Renal cortical epithelial cell (primary cell): ENCODE measurements at regions not wholly inside any gene's neighbourhood (a gene's known extent, or its start where the extent isn't known, plus 50 kb on each side); places are given as distances from the start of the nearest gene placed in this dataset.

Experiments
- DNase-seq: peaks from one replicate; pipeline ENCODE4 v3.0.0-alpha.2; 2011; ENCODE audit warnings: low read depth

GRCh38 chr11:115775846-115776245 lies 271.6 kb upstream of the CADM1 start:
- DNase-seq = no peak

- DNase-seq = no peak
Measured at GRCh38 chr11:115774756-115775155, 270.5 kb upstream of the CADM1 start.

GRCh38 chr11:115769891-115770290 lies 265.7 kb upstream of the CADM1 start:
- DNase-seq = no peak

GRCh38 chr11:115767883-115768282 lies 263.7 kb upstream of the CADM1 start:
- no peak for DNase-seq

GRCh38 chr11:115767047-115767802 lies 263.0 kb upstream of the CADM1 start:
- no peak for DNase-seq

GRCh38 chr11:115766561-115766960 lies 262.3 kb upstream of the CADM1 start:
- DNase-seq = no peak

GRCh38 chr11:115765803-115766239 lies 261.6 kb upstream of the CADM1 start:
- DNase-seq = no peak

GRCh38 chr11:115764176-115764575 lies 260.0 kb upstream of the CADM1 start:
- DNase-seq = peak; percentile 57

- DNase-seq = no peak
Measured at GRCh38 chr11:115761817-115762216, 257.6 kb upstream of the CADM1 start.

GRCh38 chr11:115761348-115761747 lies 257.1 kb upstream of the CADM1 start:
- DNase-seq = no peak

- DNase-seq = no peak
Measured at GRCh38 chr11:115760461-115761320, 256.5 kb upstream of the CADM1 start.

- DNase-seq = no peak
Measured at GRCh38 chr11:115759622-115760460, 255.6 kb upstream of the CADM1 start.

- DNase-seq = no peak
Measured at GRCh38 chr11:115758011-115758410, 253.8 kb upstream of the CADM1 start.

- no peak for DNase-seq
Measured at GRCh38 chr11:115751243-115752015, 247.2 kb upstream of the CADM1 start.

- DNase-seq = no peak
Measured at GRCh38 chr11:115745610-115746512, 241.6 kb upstream of the CADM1 start.

- DNase-seq = no peak
Measured at GRCh38 chr11:115745066-115745465, 240.9 kb upstream of the CADM1 start.

GRCh38 chr11:115743719-115744118 lies 239.5 kb upstream of the CADM1 start:
- DNase-seq = no peak

- DNase-seq = no peak
Measured at GRCh38 chr11:115741376-115742107, 237.3 kb upstream of the CADM1 start.

- no peak for DNase-seq
Measured at GRCh38 chr11:115740324-115740723, 236.1 kb upstream of the CADM1 start.

GRCh38 chr11:115739878-115740277 lies 235.7 kb upstream of the CADM1 start:
- DNase-seq = no peak
